Heart left ventricle (tissue), 13 donors: ENCODE measurements at regions not wholly inside any gene's neighbourhood (a gene's known extent, or its start where the extent isn't known, plus 50 kb on each side); places are given as distances from the start of the nearest gene placed in this dataset.

Experiments used
- CTCF ChIP-seq, 12 donors: fragments of 200-600 bp; sonication (generic) in 4 of 12; IDR thresholded peaks; one replicate each; pipeline versions ENCODE4 v1.5.0 to v1.8.0; 2018 to 2022; ENCODE audit warnings: antibody characterized with exemption in 12 of 12, mild to moderate bottlenecking in 5 of 12
- POLR2A ChIP-seq, 2 donors: fragments of 450-650 bp; IDR thresholded peaks; one replicate each; pipeline ENCODE4 v1.6.1; 2017; ENCODE audit warnings: antibody characterized with exemption in 2 of 2, mild to moderate bottlenecking in 2 of 2, moderate library complexity in 2 of 2
- donor health status: ischemic (EF 13 %, LVEDD 7.1; RV severe dilation, severe dysfunction).
- donor health status: DM: no; HTN: yes; CAD: no.
- donor health status: DM: no; HTN: no; CAD: no.
- donor health status: ischemic (EF 25% LVEDD 6.9; RV normal size, moderate dysfunction).
- donor health status: ischemic (EF 25% LVEDD 5.7; RV mildly dilated, moderate dysfunction).
- donor health status: ischemic (EF 35%, LVEDD 5.7; RV mildly dilated, moderate dysfunction).
- donor health status: nonischemic (EF 11% LVEDD 7.7; RV severe dilation, severe dysfunction).
- donor health status: DM: yes; HTN: yes; CAD: no.
- donor health status: PGD.
- donor health status: ischemic (EF 29% LVEDD 5.4; RV normal size, mild dysfunction).
- donor health status: nonischemic (EF 23%, LVEDD 6.1; RV moderate dilation, normal function).

- no peak for TF ChIP-seq CTCF (IDR thresholded peaks at IDR 0.05)
- no peak for TF ChIP-seq POLR2A (IDR thresholded peaks at IDR 0.05)
These were observed 1564.2 kb upstream of the MIR17HG start for GRCh38 chr13:89783221-89783755.
